Stimulated activated CD4-positive, alpha-beta T cell treated with anti-CD3 and anti-CD28 coated beads, Interleukin-2, amount 100 ng/mL, for 4 hours (primary cell): ENCODE measurements at regions not wholly inside any gene's neighbourhood (a gene's known extent, or its start where the extent isn't known, plus 50 kb on each side); places are given as distances from the start of the nearest gene placed in this dataset.
"Not testable (repeated sequence)": the region's sequence is repeated elsewhere in the genome, so short reads cannot be mapped to it uniquely, and the experiment has no call there.

Experiments used
- DNase-seq: peaks from one replicate; pipeline ENCODE4 v3.0.0-alpha.2; 2020; ENCODE audit warnings: low read depth

DNA sequence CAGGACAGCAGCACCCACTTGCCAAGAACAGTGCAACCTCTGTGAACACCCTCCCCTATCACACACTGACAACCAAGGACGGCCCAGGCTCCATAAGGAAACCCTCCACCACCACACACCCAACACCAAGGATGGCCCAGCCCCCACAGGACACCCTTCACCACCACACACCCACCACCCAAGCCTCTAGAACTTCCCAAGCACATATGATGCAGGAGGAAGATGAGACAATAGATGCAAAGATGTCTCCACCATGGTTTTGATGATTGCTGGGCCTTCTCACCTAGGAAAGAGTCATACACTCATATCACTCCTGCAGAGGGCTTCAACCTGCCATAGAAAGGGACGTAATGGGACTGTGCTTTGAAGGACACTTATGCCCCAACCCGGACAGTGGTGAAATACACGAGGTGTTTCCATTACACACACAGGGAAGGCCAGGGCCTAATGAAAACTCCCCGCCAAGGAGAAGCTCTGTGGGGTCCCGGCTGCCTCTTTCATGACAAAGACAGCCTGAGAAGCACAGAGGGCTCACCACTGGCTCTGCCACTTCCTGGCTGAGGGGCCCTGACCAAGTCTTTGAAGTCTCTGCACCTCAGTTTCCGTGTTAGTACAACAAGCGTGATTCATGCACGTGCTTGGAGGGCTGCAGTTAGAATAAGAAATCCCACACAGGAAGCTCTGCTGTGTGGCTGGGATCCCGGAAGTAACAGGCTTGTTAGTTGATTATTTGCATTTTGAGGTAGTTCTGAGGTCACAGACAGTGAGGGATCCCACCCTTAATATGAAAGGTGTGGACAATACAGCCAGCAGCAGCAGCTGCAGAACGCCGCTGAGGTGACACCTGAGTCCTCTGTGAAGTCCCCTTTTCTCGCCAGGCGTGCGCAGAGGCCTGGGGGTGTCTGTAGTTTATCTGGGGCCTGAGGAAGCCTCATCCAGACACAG lies 61.9 kb upstream of the ATP12A start:
- peak; percentile 26 for DNase-seq

GRCh38 chr13:24619282-24619681 lies 60.9 kb upstream of the ATP12A start:
- DNase-seq: no peak

DNA sequence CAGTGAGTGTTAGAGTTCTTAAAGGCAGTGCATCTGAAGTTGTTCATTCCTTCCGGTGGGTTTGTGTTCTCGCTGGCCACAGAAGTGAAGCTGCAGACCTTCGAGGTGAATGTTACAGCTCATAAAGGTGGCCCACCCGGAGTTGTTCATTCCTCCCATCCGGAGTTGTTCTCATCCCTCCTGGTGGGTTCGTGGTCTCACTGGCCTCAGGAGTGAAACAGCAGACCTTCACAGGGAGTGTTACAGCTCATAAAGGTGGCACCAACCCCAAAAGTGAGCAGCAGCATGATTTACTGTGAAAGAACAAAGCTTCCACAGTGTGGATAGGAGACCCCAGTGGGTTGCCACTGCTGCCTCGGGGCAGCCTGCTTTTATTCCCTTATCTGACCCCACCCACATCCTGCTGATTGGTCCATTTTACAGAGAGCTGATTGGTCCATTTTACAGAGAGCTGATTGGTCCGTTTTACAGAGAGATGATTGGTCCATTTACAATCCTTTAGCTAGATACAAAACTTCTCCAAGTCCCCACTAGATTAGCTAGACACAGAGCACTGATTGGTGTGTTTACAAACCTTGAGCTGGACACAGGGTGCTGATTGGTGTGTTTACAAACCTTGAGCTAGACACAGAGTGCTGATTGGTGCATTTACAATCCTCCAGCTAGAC lies 57.6 kb upstream of the ATP12A start:
- DNase-seq: not testable (repeated sequence)

- no peak for DNase-seq
Measured at GRCh38 chr13:24623149-24623665, 57.0 kb upstream of the ATP12A start.

DNA sequence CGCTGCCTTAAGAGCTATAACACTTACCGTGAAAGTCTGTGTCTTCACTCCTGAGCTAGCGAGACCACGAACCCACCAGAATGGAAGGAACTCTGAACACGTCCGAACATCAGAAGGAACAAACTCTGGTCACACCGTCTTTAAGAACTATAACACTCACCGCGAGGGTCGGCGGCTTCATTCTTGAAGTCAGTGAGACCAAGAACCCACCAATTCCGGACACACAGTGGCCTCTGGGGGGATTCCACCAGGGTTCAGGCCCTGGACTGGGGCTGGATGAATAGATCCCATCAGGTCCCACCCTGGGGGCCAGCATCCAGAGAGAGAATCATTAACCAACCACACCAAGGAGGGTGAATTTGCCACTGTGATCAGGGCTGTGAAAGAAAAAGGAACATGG lies 55.8 kb upstream of the ATP12A start:
- DNase-seq: no peak

DNA sequence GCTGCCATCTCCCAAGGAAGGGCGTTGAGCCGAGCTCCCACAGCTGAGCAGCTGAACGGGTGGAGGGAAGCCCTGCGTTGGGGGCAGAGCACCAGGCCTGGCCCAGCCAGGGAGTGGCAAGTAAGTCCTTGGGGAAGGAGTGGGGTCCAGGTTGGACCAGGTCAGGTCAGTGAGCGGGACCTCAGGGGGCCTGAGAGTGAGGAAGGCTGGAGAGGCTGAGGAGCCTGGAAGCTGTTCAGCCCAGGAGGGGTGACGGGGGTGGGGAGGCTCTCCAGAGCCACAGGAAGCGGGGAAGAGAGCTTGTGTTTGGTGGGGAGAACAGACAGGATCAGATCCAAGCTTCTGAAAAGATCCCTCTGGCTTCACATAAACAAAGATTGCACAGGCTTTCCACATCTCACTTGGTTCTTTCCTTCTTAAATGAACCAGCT lies 55.4 kb upstream of the ATP12A start:
- DNase-seq: no peak

GRCh38 chr13:24625331-24625731 lies 54.9 kb upstream of the ATP12A start:
- DNase-seq: no peak

DNA sequence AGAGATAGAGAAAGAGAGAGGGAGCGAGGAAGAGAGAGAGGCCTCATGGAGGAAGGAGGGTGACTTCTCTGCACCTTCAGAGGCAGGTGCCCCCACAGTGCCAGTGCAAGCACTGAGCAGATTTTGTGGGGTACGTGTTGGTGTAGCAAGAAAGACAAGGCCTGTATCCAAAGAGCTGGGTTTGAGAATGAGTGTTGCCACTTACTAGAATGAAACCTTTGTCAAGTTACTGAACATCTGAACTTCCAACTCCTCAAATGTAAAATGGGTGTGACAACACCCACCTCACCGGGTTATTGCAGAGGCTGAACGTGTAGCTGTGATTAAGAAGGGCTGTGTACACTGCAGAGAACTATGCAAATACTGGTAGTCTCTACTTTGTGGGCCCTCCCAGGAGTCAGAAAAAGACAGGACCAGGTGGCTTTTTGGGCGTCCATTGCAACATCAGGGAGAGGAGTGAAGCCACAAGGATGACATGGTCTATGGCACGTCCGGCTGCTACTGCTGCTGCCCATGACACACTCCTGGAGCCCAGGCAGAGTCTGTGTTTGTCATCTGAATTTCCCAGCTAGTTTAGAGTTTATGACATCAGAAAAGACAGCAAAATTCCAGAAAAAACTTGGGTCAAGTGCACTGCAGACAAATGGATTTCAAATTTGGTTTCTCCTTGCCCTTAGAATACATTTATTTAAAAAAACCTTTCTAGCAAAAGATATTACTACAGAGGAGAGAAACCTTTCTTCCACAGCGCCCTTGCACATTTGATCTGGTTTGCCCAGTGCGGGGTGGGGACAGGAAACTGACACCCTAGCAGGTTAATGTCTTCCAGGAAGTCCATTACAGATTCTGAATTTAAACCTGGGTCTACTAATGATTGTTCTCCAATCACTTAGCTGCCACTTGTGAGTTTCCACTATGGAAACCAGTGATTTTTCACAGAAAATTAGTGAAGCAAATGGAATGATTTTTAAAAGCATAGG lies 54.0 kb upstream of the ATP12A start:
- DNase-seq: no peak

GRCh38 chr13:24627090-24627714 lies 53.0 kb upstream of the ATP12A start:
- DNase-seq: no peak

GRCh38 chr13:24627946-24628345 lies 52.3 kb upstream of the ATP12A start:
- DNase-seq: no peak

DNA sequence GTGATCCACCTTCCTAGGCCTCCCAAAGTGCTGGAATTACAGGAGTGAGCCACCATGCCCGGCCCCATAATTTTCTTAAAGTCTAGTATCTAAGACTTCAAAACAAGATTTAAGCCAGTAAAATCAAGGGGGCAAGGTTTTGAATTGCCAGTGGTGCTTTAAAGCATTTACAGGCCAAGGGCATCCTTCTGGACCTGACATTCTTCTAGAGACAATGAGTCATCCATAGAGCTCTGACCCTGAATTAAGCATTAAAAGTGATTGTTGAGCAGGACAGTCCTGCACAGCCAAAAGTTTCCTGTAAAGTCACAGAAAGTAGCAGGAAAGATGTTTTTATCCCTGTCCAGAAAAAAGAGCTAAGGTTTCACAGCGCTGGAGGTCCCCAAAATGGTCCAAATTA lies 50.9 kb upstream of the ATP12A start:
- DNase-seq: no peak

GRCh38 chr13:24630121-24630520 lies 50.1 kb upstream of the ATP12A start:
- DNase-seq: no peak
